Right ventricle myocardium superior (tissue), 1 donor: ENCODE measurements at regions not wholly inside any gene's neighbourhood (a gene's known extent, or its start where the extent isn't known, plus 50 kb on each side); places are given as distances from the start of the nearest gene placed in this dataset.

Experiments used
- ATAC-seq: fragments of 200-7000 bp; cut with Tn5 transposase; one replicate; pipeline ENCODE4 v1.9.1; 2020; ENCODE audit warnings: mild to moderate bottlenecking; ENCODE audit not compliant: poor library complexity
- DNase-seq: peaks from one replicate; pipeline ENCODE4 v3.0.0-alpha.2; 2020
- intact Hi-C: fragments of 100-400 bp; cut with DNase I; formaldehyde crosslinking; loops from one replicate; pipeline ENCODE4 v1.11.2; 2022
- donor health status: DM: no; HTN: yes; CAD: no; lungs with severe emphysema.

- ATAC-seq (no peak), DNase-seq (no peak)
- intact Hi-C loops = no loop called here
These were observed 145.2 kb downstream of the ICOS start for GRCh38 chr2:204081487-204082425.

DNA sequence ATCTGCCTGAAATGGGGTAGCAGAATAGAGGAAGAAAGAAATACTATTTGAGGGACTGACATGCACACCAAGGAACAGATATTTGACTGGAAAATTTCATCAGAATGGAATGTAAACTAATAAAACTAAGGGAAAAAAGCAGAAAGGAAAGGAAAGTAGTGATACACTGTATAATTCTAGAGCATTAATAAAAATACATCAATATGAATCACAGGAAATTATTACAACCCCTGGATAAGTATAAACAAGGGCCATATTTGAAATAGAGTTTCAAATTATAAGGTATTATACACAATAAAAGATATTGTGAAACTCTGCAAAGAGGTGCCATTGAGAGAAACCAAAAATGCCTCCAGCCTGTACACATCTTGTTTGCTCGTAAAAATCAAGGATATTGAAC, 149.6 kb downstream of the ICOS start:
- DNase-seq (no peak), ATAC-seq (no peak)
- intact Hi-C loops = no loop called here

- no peak for ATAC-seq
- intact Hi-C loops = no loop called here
- no peak for DNase-seq
These were observed 152.5 kb downstream of the ICOS start for GRCh38 chr2:204089105-204089504.

DNA sequence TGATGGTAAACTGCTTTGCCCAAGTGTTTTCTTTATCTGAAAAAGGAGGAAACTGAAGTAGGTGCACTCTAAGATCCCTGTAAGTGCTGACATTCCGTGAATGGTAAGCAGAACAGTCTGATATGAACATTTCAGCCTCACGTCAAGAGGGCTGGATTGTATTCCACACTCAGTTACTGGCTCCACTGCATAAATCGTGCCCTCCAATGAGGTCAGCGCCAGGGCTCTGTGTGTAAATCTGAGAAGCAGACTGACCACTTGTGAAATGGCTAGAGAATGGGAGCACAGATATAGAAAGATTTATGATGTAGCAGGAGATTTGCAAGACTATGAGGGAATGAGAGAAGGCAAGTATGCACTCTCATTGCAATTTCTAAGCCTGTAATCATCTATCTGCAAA, 153.0 kb downstream of the ICOS start:
- intact Hi-C loops = no loop called here
- no peak for ATAC-seq
- DNase-seq = no peak

GRCh38 chr2:204090021-204090420, 153.5 kb downstream of the ICOS start:
- no peak for ATAC-seq
- DNase-seq = no peak
- intact Hi-C loops = no loop called here

DNA sequence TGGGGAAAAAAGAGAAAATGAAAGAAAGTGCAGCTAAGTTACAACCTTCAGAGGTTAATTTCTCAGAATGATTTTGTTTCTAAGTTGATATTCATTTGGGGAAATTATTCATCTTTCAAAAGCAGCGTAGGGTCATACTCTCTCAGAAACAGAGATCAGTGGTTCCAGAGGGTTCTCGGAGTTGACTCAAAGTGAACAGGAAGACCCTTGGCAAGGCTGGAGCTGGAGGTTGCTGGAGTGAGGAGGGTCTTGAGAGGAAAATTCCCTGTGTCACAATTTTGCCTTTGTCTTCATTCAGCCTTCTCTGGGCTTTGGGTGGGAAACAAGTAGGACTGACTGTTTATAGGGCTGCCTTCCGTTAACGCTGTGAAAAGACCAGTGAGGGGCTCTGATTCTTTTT, 168.2 kb downstream of the ICOS start:
- intact Hi-C loops = no loop called here
- ATAC-seq (no peak), DNase-seq (no peak)

GRCh38 chr2:204108330-204108751, 171.8 kb downstream of the ICOS start:
- intact Hi-C loops = no loop called here
- DNase-seq (no peak), ATAC-seq (peak; percentile 87)

DNA sequence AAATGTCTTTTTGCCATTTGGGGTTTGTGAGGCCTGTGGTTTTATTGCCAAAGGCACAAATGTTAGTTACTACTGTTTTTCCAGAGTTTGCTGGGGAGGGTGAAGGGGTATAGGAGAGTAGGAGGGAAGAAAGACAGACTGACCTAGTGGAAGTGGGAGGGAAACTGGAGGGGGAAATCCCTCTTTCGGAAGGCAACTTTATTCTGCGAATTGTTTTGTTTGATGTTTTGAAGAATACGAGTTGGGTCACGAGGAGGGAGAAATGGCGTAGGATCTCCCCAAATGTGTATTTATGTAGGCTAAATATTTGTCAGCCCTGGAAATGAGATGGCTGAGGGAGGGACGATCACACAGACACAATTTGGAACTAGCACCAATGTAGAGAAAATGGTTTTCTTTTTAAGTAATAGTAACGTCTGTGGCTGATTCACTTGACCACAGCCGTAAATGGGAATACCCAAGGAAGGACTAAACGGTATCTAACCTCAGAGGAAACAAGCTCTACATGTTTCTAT, 172.3 kb downstream of the ICOS start:
- intact Hi-C loops = no loop called here
- peak; percentile 6 for ATAC-seq
- DNase-seq = no peak

DNA sequence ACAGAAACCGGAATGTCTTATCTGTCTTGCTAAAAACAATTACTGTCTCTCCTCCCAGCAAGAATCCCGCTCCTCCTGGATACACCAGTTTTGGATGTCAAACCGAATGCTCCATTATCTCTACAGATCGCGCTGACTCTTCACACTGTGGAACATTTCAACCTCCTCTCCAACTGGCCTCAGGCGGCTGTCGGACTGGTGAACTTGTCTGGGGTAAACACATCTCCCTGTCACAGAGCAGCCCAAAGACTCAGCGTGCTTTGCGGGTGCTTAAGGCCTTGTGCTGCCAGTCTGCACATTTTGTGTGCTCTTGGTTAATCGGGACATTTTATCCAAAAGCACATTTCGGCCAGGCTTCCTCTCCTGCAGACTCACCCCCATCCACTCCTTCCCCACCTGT, 173.1 kb downstream of the ICOS start:
- intact Hi-C loops = loop anchor here (10.0 kb wide), 1 partner anchor 65 kb away; no protein-coding TSS in a partner anchor
- no peak for DNase-seq
- ATAC-seq = peak; percentile 23

- ATAC-seq (no peak), DNase-seq (no peak)
- intact Hi-C loops = loop anchor here (10.0 kb wide), 1 partner anchor 64 kb away; no protein-coding TSS in a partner anchor
These were observed 173.8 kb downstream of the ICOS start for GRCh38 chr2:204110338-204110741.

GRCh38 chr2:204110751-204111516, 174.4 kb downstream of the ICOS start:
- intact Hi-C loops = loop anchor here (10.0 kb wide), 1 partner anchor 64 kb away; no protein-coding TSS in a partner anchor
- DNase-seq = no peak
- ATAC-seq = no peak

GRCh38 chr2:204112084-204112770, 175.7 kb downstream of the ICOS start:
- intact Hi-C loops = loop anchor here (10.0 kb wide), 1 partner anchor 63 kb away; no protein-coding TSS in a partner anchor
- DNase-seq (no peak), ATAC-seq (no peak)

DNA sequence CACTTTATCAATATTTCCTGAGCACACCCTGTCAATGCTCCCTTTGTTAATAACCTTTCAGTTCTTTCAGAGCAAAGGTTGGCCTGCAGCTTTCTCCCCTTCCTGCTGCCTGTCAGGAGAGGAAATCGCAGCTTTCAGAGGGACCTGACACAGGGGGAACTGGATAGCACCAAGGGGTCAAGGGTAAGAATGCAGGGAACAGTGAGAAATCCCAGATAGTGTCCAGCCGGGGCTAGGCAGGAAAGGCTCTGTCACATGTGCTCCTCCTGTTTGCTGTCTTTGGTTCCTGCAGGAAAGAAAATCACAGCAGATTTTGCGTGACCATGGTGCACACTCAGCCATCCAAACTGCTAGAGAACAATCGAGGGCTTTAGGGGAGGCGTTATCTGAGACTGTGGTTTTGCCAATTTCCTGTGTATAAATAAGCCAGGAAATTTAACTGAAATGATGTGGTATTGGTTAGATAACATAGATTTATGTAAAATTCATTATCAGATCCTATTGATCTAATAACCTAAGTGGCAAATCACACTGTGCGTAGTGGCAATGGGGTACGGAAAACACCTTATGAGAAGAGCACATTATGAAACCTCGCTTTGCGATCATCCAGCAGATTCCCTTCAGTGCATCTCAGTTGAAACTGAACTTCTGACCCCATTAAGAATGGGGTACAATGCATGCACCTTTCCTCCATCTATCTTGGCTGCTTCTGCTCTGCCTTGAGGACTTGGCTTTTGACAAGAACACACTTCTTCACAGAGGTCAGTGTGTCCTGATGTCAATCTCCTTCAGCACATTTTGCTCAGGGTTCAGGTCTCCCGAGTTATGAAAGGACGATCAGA, 178.0 kb downstream of the ICOS start:
- ATAC-seq (no peak), DNase-seq (no peak)
- intact Hi-C loops = loop anchor here (10.0 kb wide), 1 partner anchor 60 kb away; no protein-coding TSS in a partner anchor

DNA sequence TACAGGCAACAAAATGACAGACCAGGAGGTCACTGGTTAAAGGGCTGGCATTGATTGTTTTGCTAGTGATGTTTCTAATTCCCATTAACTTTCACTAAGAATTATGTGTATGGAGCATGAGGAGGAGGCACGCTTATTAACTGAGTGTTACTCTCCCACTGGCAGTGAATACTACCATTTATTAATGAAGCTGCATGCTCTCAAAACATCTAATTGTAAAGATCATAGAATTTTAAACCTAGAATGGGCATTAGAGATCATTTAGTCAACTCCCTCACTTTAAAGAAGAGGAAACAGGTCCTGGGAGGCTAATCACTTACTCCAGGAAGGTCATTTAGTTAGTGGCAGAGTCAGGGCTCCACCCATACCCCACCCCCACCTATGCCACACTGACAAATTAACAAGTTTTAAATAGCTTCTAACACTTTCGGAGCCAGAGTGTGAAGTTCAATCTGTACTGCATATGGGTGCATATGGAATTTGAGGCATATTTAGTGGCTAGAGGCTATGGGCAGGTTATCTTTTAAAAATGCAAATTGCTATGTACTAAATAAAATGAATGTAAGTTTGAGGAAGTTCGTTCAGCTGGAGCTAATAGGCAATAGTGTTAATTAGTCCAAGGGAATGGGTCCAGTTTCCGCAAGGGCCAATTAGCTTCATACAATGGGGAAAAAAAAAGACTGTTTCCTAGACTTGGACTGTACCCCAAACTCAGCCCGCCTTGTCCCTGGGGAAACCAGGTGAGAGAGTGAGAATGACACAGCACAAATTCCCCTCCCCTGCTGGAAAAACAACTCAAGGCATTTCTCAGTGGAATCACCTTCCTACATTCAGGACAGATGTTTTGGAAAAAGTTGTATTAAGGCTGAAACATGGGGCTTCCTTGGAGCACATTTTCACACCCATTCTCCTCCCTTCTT, 178.8 kb downstream of the ICOS start:
- intact Hi-C loops = loop anchor here (10.0 kb wide), 1 partner anchor 59 kb away; no protein-coding TSS in a partner anchor

GRCh38 chr2:204116159-204116792, 179.7 kb downstream of the ICOS start:
- intact Hi-C loops = loop anchor here (10.0 kb wide), 1 partner anchor 59 kb away; no protein-coding TSS in a partner anchor
- DNase-seq (no peak), ATAC-seq (peak; percentile 69)

More for the DNA sequence above, 178.8 kb downstream of the ICOS start:
- no peak for DNase-seq
- ATAC-seq = no peak

DNA sequence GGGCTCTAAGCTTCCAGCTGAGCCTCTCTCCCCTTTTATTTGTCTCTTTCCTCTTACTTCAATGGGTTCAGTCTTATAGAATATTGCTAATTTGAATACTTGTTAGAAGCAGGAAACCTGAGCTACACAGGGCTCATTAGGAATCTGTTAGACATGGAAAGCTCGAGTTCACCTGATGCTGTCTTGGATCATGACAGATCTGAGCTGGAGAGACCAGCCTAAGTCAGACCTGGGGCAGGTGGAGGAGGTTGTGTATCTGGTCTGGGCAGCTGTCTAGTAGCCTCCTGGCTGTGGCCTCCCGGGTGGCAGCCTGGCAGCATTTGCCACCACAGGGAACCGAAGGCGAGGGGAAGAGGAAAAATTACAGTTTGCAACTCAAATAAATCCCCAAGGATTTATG, 185.9 kb downstream of the ICOS start:
- intact Hi-C loops = no loop called here
- ATAC-seq (no peak), DNase-seq (no peak)
